Fibroblast of lung (primary cell): ENCODE measurements at regions not wholly inside any gene's neighbourhood (a gene's known extent, or its start where the extent isn't known, plus 50 kb on each side); places are given as distances from the start of the nearest gene placed in this dataset.

ENCODE experiments used
- EZH2 ChIP-seq: IDR thresholded peaks from 2 replicates; pipeline ENCODE4 v1.5.1; 2012; ENCODE audit warnings: low read length, control low read depth, mild to moderate bottlenecking; ENCODE audit errors: missing control alignments
- TF ChIP-seq, protein P1 (sequence below), 2 donors: IDR thresholded peaks in 1 of 2; conservative IDR thresholded peaks in 1 of 2; 1 replicate in 1 of 2; 2 replicates in 1 of 2; pipeline ENCODE4 v1.5.1; 2011 to 2012; ENCODE audit warnings: low read length in 2 of 2, control low read depth in 1 of 2, inconsistent platforms in 1 of 2, low read depth in 1 of 2, mild to moderate bottlenecking in 1 of 2

DNA sequence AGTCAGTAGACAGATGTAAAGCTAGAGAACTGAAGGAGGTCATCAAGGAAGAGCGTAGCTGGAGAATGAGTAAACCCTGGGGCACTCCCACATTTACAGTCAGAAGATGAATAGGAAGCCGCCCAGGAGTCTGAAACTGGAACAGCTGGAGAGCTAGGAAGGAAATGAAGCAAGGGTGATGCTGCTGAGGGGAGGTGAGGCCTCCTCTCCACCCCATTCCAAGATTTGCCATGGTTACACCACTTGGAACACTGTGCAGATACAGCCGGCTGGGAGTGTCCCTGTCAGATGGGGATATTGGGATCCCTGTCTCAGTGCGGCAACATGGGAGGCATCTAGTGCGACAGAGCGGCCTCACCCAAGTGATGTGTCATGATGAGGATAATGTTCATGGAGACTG is 51.8 kb upstream of the GPI start:
- TF ChIP-seq, protein P1, sequence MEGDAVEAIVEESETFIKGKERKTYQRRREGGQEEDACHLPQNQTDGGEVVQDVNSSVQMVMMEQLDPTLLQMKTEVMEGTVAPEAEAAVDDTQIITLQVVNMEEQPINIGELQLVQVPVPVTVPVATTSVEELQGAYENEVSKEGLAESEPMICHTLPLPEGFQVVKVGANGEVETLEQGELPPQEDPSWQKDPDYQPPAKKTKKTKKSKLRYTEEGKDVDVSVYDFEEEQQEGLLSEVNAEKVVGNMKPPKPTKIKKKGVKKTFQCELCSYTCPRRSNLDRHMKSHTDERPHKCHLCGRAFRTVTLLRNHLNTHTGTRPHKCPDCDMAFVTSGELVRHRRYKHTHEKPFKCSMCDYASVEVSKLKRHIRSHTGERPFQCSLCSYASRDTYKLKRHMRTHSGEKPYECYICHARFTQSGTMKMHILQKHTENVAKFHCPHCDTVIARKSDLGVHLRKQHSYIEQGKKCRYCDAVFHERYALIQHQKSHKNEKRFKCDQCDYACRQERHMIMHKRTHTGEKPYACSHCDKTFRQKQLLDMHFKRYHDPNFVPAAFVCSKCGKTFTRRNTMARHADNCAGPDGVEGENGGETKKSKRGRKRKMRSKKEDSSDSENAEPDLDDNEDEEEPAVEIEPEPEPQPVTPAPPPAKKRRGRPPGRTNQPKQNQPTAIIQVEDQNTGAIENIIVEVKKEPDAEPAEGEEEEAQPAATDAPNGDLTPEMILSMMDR (conservative IDR thresholded peaks at IDR 0.05 in 1 of 2, IDR thresholded peaks at IDR 0.05 in 1 of 2; ENCODE audit: low read depth in 1 of 2, low read length in 2 of 2) = no peak
- TF ChIP-seq EZH2 = no peak
